GM21423 (cell line): ENCODE measurements at regions not wholly inside any gene's neighbourhood (a gene's known extent, or its start where the extent isn't known, plus 50 kb on each side); places are given as distances from the start of the nearest gene placed in this dataset.

Experiments
- ATAC-seq: cut with Tn5 transposase; IDR thresholded peaks from one replicate; pipeline ENCODE4 v1.9.1; 2021; ENCODE audit warnings: mild to moderate bottlenecking, moderate library complexity; ENCODE audit not compliant: unreplicated experiment

DNA sequence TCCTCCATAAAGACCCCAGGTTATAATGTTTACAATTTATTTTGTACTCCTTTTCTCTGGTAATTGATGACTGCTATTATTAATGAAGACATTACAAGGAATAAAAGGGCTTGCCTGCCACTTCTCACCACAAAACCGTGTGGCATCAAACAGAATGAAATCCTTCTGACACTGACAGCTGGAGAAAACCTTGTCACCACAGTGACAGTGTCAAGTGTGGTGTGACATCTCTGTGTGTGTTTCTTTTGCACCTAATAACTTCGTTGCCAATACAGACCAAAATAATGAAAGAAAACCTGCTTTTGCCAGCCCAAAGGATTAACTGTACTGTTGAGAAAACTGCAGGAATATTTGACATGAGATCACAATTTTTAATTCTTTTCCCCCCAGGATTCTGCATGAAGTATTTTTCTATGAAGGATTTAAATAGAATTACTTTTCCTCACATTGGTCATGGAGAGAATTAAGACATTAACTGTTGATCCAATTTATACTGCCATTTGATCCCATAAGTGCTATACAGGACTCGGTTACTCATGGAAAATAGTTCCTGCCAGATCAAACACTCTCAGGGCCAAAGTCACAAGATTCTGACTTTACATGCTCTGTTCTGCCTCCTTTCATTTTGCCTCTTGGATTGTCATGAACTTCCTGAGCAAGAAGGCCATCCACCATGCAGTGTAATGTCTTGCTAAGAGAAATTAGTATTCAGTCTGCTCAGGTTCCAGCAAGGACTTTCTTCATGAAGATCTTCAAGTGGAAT, 60.4 kb upstream of the IFNG-AS1 start:
- no peak for ATAC-seq

- no peak for ATAC-seq
Observed at GRCh38 chr12:67929384-67929772, 59.9 kb upstream of the IFNG-AS1 start.

DNA sequence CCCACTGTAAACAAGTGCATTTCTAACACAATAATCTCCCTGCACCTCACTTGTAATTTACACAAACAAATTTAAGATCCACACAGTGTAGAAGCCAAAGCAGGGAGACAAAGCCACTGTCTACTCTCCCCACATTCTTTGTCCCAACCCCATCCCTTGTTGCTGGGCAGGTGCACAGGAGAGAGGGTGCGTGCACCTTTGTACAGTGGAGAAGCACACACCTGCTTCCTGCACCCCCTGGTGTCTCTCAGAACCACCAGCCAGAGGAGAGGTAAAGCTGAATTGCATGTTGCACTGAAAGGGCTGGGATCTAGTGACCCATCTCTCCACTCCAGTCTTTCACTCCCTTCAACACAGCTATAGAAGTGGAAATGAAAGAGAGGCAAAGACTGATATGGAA, 51.4 kb upstream of the IFNG-AS1 start:
- no peak for ATAC-seq
